ENCODE measurements at regions not wholly inside any gene's neighbourhood (a gene's known extent, or its start where the extent isn't known, plus 50 kb on each side); places are given as distances from the start of the nearest gene placed in this dataset.

DNA sequence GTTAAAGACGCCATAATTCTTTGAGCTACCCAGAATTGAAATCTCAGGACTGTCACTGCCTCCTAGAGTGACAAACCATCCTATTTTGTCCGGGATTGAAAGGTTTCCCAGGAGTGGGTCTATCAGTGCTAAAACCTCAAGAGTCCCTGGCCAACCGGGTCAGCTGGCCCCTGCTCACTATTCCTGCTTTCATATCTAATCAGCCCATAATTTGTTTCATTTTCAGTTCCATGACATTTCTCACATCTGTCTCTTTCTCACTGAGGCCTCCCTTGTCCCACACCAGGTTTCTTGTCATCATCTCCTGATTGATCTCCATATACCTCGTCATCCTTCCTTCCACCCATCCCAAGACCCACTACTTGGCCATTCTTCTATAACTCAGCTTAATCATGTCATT, 98.2 kb downstream of the SLC35B3 start (continued):
- TF ChIP-seq ZBTB11 (CRISPR knock-in tag; IDR thresholded peaks at IDR 0.05) (no peak), MAX (IDR thresholded peaks at IDR 0.05; ENCODE audit: low read depth, low read length) (no peak)
- TF ChIP-seq, protein P1, sequence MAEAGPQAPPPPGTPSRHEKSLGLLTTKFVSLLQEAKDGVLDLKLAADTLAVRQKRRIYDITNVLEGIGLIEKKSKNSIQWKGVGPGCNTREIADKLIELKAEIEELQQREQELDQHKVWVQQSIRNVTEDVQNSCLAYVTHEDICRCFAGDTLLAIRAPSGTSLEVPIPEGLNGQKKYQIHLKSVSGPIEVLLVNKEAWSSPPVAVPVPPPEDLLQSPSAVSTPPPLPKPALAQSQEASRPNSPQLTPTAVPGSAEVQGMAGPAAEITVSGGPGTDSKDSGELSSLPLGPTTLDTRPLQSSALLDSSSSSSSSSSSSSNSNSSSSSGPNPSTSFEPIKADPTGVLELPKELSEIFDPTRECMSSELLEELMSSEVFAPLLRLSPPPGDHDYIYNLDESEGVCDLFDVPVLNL (IDR thresholded peaks at IDR 0.05; ENCODE audit: low read depth, low read length): no peak

DNA sequence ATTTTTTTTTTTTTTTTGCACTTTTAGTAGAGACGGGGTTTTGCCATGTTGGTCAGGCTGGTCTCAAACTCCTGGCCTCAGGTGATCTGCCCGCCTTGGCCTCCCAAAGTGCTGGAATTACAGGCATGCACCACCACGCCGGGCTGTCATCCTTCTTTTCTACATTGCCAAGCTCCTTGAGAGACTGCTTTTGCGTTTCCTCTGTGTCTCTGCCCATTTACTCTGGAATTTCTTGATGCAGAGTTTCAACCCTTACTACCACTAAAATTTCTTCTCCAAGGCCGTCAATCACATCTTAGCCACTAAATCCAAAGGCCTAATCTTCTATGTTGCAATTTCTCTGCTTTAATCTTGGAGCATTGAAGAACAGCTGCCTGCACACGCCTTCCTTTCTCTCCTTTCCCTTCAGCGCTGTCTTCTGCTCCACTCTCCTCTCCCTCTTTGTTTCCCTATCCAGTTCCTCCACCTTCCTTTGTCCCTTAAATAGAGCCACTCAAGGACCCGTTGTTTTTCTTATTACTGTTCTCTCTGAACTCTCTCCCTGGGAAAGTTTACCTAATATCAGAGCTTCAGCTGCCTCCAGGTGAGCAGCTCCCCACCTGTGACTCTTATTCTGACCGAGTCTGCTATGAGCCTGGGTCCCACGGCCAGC, 98.8 kb downstream of the SLC35B3 start:
- CTCF ChIA-PET: interaction anchor here (1.3 kb wide), 1 partner anchor 12 kb away, joined by 4 read pairs; no protein-coding TSS in a partner anchor
- Histone ChIP-seq H3K27me3 (replicated peaks in 1 of 2; ENCODE audit: control insufficient read depth in 2 of 2, insufficient read depth in 2 of 2, low read length in 1 of 2) (no peaks in the 10 kb centered on the region), H3K36me3 (ENCODE audit: control insufficient read depth in 2 of 2, insufficient read depth in 2 of 2, low read length in 1 of 2) (no peaks in the 10 kb centered on the region), H3K27ac (ENCODE audit: control insufficient read depth, insufficient read depth) (no peak overlapping the region), H2AFZ (ENCODE audit: control insufficient read depth, low read depth, low read length) (no peak overlapping the region), H3K9me3 (replicated peaks; ENCODE audit: control insufficient read depth, insufficient read depth, low read length) (no peaks in the 10 kb centered on the region), H3K4me2 (ENCODE audit: control insufficient read depth, insufficient read depth) (no peak overlapping the region), H3K9ac (ENCODE audit: control insufficient read depth, insufficient read depth, low read length) (no peak overlapping the region), H4K20me1 (ENCODE audit: control insufficient read depth, insufficient read depth) (no peaks in the 10 kb centered on the region), H3K4me3 (no peak overlapping the region), H3K4me1 (ENCODE audit: control insufficient read depth, insufficient read depth, low read length) (no peaks in the 10 kb centered on the region), H3K79me2 (ENCODE audit: control insufficient read depth, insufficient read depth, low read length) (no peaks in the 10 kb centered on the region)
- intact Hi-C loops (cut with micrococcal nuclease; ENCODE audit: unreplicated experiment): no loop called here
- 59% methylated on average over 10 of the region's 11 CpGs for WGBS (ENCODE audit: insufficient coverage, insufficient replicate concordance, low lambda C conversion rate, missing lambda C conversion rate)
- DNase-seq (ENCODE audit: low read depth, low spot score) (no peak), ATAC-seq (no peak), FAIRE-seq (no peak)
- RAD21 ChIA-PET (ENCODE audit: unreplicated experiment): no interaction called here
- SMC1A ChIA-PET (ENCODE audit: uncharacterized antibody, unreplicated experiment): interaction anchor here (1.3 kb wide), 1 partner anchor 7 kb away, joined by 3 read pairs; no protein-coding TSS in a partner anchor
- no TSS peak for BruUV-seq (replicated peaks)
- POLR2A ChIA-PET: no interaction called here
- TF ChIP-seq POU2F2 (IDR thresholded peaks at IDR 0.05; ENCODE audit: borderline replicate concordance, low read depth, low read length): no peak
- TF ChIP-seq HDAC2 (IDR thresholded peaks at IDR 0.05): no peak
- in situ Hi-C loops (cut with MboI): no loop called here
